ENCODE measurements at regions not wholly inside any gene's neighbourhood (a gene's known extent, or its start where the extent isn't known, plus 50 kb on each side); places are given as distances from the start of the nearest gene placed in this dataset.
"Not testable (repeated sequence)": the region's sequence is repeated elsewhere in the genome, so short reads cannot be mapped to it uniquely, and the experiment has no call there.

DNA sequence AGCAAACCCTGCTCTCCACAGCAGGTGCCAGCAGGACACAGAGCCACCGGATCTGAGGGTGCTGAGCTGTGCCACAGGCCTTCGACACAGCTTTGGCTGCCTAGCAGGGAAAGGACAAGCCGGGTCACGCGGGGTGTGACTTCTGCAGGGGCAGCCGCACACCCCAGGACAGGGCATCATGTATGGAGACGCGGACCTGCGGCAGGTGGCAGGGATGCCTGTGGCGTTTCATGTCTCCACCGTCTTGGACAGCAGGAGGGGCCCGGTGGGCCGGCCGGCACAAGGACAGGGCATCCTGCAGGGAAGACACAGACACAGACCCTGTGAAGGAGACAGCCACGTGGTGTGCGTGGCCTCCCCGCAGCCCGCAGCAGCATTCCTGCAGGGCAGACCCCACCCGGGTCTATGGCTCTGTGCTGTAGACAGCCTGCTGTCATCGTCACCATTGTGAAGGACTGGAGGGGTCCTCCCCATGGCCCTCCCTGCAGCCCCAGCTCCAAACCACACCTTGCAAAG lies 109.2 kb downstream of the PDGFA start:
- no peak for DNase-seq

- not testable (repeated sequence) for DNase-seq
These were observed 108.5 kb downstream of the PDGFA start for GRCh38 chr7:411116-411515.

DNA sequence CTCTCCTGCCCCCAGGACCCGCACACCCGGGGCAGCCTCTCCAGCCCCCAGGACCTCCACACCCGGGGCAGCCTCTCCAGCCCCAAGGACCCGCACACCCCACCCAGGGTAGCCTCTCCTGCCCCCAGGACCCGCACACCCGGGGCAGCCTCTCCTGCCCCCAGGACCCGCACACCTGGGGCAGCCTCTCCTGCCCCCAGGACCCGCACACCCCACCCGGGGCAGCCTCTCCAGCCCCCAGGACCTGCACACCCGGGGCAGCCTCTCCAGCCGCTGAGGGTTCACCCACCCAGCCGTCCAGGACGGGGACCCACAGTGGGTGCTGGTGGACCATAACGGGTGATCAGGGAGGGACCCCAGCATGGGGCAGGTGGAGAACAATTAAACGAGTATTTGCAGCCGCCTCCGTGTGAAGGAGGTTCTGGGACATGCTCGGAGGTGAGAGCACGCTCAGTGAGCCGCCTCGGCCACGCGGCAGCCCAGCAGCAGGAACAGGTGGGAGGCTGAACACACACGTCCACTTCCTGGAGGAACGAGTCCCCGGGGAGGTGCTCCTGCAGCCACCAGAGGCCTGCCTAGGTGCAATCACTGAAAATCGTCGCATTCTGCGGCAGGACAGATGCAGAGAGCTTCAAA lies 107.9 kb downstream of the PDGFA start:
- DNase-seq: no peak

DNA sequence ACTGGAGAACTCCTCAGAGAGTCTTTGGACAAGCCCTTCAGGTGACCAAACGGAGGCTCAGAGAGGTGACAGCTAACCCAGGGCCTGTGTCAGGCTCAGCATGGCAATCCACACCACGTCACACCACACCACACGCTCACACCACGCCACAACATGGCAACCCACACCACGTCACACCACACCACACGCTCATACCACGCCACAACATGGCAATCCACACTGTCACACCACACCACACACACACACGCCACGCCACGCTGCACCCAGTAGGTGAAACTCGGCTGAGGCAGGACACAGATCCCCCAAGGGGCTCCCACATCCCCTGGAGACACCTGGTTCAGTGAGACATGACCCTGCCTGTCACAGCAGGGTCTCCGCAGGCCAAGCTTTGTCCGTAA lies 107.3 kb downstream of the PDGFA start:
- no peak for DNase-seq

GRCh38 chr7:414681-415560 lies 104.7 kb downstream of the PDGFA start:
- no peak for DNase-seq

GRCh38 chr7:415646-416525 lies 103.8 kb downstream of the PDGFA start:
- DNase-seq: no peak

- no peak for DNase-seq
These were observed 102.7 kb downstream of the PDGFA start for GRCh38 chr7:416761-417624.

- DNase-seq: no peak
These were observed 102.1 kb downstream of the PDGFA start for GRCh38 chr7:417625-417889.

DNA sequence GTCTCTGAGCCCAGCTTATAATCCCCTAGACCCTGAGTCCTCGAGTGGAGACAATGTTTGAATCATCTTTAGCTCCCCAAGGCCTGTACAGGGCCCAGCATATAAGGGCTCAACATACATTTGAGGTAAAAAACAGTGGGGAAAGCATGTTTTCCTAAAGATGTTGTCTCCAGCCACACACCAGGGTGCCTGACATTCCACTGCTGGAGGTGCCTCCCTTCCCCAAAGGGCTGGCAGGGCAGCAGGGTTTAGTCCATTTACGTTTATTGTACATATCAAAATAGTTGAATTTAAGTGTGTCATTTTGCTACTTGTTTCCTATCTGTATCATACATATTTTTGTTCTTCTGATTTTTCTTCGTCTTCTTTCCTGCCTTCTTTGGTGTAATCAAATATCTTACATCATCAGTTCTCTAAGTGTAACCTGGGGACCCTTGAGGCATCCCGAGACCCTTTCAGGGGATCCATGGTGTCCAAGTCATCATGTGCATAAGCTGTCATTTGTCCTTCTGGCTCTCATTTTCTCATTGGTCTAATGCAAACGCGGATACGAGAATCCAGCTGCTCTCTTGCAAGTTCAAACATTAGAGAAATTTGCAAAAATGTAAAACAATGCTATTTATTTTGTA lies 101.6 kb downstream of the PDGFA start:
- DNase-seq: no peak

DNA sequence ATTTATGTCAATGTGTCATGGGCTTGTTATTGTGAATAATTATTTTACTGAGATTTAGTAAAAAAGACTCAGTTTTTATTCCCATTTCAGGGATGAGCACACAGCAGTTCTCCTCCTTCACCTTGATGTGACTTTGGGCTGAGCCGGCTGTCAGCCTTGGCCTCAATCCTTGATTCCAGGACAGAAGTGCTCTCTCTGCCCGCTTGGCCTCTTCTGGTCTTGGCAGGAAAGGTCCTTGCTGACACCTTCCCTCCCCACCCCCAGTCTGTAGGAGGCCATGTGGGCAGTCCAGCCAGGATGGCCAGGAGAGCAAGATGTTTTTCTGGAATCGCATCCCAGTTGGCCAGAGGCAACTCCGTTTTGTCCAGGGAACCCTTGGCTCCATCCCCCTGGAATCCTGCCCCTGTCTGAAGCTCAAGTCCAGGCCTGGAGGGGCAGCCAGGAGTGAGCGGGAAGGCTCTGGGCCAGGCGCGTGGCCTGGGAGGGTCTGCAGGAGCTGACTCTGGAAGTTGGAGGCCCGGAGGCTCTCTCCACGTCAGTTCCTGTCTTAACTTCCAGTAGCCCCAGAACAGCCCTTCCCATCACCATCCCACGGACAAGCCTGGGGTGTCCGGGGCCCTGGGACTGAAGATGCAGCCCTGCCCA lies 100.9 kb downstream of the PDGFA start:
- DNase-seq: no peak

DNA sequence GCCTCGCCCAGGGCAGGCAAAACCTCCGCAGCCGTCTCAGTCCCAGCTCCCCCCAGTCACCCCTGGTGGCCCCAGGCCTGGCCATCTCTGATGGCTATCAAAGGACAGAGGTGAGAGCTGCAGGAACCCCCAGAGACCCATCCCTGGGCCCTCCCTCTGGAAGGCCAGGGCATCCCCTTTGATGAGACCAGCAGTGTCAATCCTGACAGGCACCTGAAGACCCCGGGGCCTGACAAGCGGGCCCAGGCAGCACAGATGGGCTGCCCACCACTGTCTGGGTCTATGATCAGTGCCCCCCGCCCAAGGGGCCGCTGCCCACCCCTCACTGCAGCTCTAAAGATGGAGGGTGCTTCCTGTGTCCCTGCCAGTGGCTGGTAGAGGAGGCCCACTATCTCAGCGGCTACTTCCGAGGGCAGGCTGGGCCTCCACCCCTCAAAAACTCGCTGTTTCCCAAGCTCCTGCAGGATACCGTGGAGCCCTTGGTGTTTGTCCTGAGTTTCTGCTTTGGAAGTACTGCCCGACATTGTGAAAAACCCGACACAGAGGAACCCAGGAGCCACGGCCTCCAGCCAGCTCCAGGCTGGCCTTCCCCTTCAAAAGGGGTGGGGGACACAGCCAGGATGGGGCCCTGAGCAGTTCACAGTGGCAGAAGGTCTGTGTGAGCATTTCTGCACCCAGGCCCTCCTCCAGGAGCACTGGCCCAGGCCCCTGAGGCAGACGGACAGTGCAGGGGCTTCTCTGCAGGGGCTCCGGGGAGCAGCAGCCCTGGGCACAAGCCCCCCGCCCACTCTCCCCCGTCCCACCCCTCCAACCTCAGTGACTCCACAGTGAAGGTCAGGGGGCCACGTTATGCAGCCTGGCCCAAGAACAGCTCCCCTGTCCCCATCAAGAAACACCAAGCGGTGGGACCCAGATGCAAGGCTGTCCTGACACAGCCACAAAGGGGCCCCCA lies 99.2 kb downstream of the PDGFA start:
- no peak for DNase-seq

DNA sequence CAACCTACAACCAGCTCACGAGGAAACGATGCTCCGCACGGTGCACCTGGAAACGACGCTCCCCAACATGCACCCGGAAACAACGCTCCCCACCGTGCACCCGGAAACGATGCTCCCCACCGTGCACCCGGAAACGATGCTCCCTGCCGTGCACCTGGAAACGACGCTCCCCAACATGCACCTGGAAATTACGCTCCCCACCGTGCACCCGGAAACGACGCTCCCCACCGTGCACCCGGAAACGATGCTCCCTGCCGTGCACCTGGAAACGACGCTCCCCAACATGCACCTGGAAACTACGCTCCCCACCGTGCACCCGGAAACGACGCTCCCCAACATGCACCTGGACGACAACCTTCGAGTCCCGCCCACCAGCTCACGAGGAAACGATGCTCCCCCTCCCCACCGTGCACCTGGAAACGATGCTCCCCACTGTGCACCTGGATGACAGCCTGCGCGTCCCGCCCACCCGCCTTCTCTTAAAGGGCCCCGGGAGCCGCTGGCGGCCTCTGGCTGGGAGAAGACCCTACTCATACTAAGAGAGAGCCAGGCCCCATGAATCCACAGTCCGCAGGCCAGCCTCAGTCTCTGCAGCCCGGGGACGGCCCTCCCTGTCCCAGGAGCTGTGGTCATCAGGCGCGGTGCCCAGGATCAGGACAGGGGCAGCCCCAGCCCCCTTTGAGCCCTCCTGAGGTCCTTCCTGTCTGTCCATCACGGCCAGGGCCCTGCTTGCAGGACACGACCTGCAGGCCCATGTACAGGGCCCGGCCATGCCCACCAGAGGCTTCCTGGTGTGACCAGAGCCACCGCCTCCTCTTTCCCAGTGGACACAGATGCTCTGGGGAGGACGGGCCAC lies 98.3 kb downstream of the PDGFA start:
- DNase-seq: no peak

GRCh38 chr7:422191-422885 lies 97.3 kb downstream of the PDGFA start:
- no peak for DNase-seq

DNA sequence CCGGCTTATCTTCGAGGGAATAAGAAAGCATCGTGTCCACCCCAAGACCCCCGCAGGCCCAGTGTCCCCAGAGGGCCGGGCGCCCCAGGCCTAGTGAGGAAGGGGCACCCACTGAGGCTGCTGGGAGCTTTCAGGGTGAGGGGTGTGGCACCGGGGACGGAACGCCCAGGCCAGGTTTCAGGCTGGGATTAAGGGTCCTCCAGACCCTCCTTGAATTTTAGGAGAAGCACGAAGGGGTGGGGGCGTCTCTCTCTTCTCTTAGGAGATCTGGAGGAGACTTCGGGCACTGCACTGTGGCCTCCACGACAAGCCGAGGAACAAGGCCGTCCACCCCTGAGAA lies 96.8 kb downstream of the PDGFA start:
- no peak for DNase-seq

GRCh38 chr7:423312-424260 lies 96.1 kb downstream of the PDGFA start:
- no peak for DNase-seq

GRCh38 chr7:424301-424935 lies 95.2 kb downstream of the PDGFA start:
- DNase-seq: no peak

Data from GDM1 (cell line).